Transverse colon (tissue), 4 donors: ENCODE measurements at regions not wholly inside any gene's neighbourhood (a gene's known extent, or its start where the extent isn't known, plus 50 kb on each side); places are given as distances from the start of the nearest gene placed in this dataset.

ENCODE experiments used
- DNase-seq: peaks from one replicate; pipeline ENCODE4 v3.0.0-alpha.2; 2019
- H3K27ac ChIP-seq, 4 donors: fragments of 200-600 bp; sonication (generic); 2 replicates each; pipeline ENCODE4 v1.5.1; 2016 to 2018; ENCODE audit warnings: inconsistent platforms in 4 of 4
- H3K27me3 ChIP-seq: fragments of 200-600 bp; sonication (generic); 2 replicates; pipeline ENCODE4 v1.5.1; 2017; ENCODE audit warnings: inconsistent platforms
- H3K36me3 ChIP-seq, 4 donors: fragments of 200-600 bp; sonication (generic); 2 replicates each; pipeline ENCODE4 v1.5.1; 2017 to 2019; ENCODE audit warnings: inconsistent platforms in 4 of 4
- H3K4me1 ChIP-seq, 4 donors: fragments of 200-600 bp; sonication (generic); 2 replicates each; pipeline ENCODE4 v1.5.1; 2017 to 2020; ENCODE audit warnings: inconsistent platforms in 4 of 4
- H3K4me3 ChIP-seq, 4 donors: fragments of 200-600 bp; sonication (generic); 1 replicate in 1 of 4; 2 replicates in 3 of 4; pipeline versions ENCODE4 v1.5.1 to v1.6.1; 2017 to 2019; ENCODE audit warnings: inconsistent platforms in 4 of 4
- H3K9me3 ChIP-seq, 2 donors: fragments of 200-600 bp; sonication (generic); 2 replicates each; pipeline ENCODE4 v1.5.1; 2017 to 2019; ENCODE audit warnings: inconsistent platforms in 2 of 2
- CTCF ChIP-seq, 5 experiments: fragments of 200-600 bp in 3 of 5; fragments of 450-650 bp in 2 of 5; sonication (generic) in 3 of 5; IDR thresholded peaks; 1 replicate in 2 of 5; 2 replicates in 3 of 5; pipeline ENCODE4 v1.5.1; 2016 to 2017; ENCODE audit warnings: antibody characterized with exemption in 5 of 5, inconsistent platforms in 3 of 5, mild to moderate bottlenecking in 2 of 5, moderate library complexity in 1 of 5
- EP300 ChIP-seq: sonication (generic); formaldehyde crosslinking; IDR thresholded peaks from one replicate; pipeline ENCODE4 v1.6.1; 2017; ENCODE audit warnings: antibody characterized with exemption, low read depth
- POLR2A ChIP-seq: fragments of 450-650 bp; IDR thresholded peaks from one replicate; pipeline ENCODE4 v1.6.1; 2016; ENCODE audit warnings: antibody characterized with exemption, mild to moderate bottlenecking, moderate library complexity
- POLR2AphosphoS5 ChIP-seq, 3 donors: sonication (generic); formaldehyde crosslinking; IDR thresholded peaks; one replicate each; pipeline ENCODE4 v1.6.1; 2016; ENCODE audit warnings: antibody characterized with exemption in 3 of 3
- WGBS, 2 donors: methylation state at CpG; one replicate each; pipeline ENCODE4 v1.1.5; 2018; ENCODE audit warnings: low coverage in 1 of 2; 5-methylcytosine and 5-hydroxymethylcytosine counted together
- in situ Hi-C, 4 donors: fragments of 200-750 bp; cut with MboI; loops; one replicate each; pipeline versions ENCODE4 v1.15.0 to v1.15.1; 2017; ENCODE audit warnings: low sequenced_read_pairs in 3 of 4, low pct_ligation_motif_present in 1 of 4, low pct_unique_long_range_greater_than_20kb in 1 of 4
- intact Hi-C: fragments of 100-400 bp; cut with DNase I; formaldehyde crosslinking; loops from one replicate; pipeline ENCODE4 v1.15.1; 2023; ENCODE audit warnings: low total_unique reads

- TF ChIP-seq CTCF (IDR thresholded peaks at IDR 0.05) = no peak
- no peak for TF ChIP-seq POLR2A
- TF ChIP-seq EP300 = no peak
- no peak for TF ChIP-seq POLR2AphosphoS5 (IDR thresholded peaks at IDR 0.05)
- WGBS, 2 donors = 67% methylated on average over 1 of the region's 1 CpG
- Histone ChIP-seq H3K27ac (no peak overlapping the region), H3K4me3 (no peak overlapping the region), H3K4me1 (no peaks in the 10 kb centered on the region), H3K36me3 (no peaks in the 10 kb centered on the region), H3K9me3 (no peaks in the 10 kb centered on the region), H3K27me3 (no peaks in the 10 kb centered on the region)
- in situ Hi-C loops (loop anchor here in 1 of 4 donors (25.0 kb wide), 1 partner anchor 566 kb away; no protein-coding TSS in a partner anchor), intact Hi-C loops (no loop called here)
- no peak for DNase-seq
These were observed 454.9 kb upstream of the JAG1 start for GRCh38 chr20:11128721-11129120.

- H3K4me3 ChIP-seq = no peak overlapping the region
- WGBS, 2 donors = 93 to 100% methylated on average over 1 of the region's 1 CpG
- no peak overlapping the region for H3K27ac ChIP-seq
- no peaks in the 10 kb centered on the region for H3K4me1 ChIP-seq
- no peaks in the 10 kb centered on the region for H3K9me3 ChIP-seq
- intact Hi-C loops (no loop called here), in situ Hi-C loops (loop anchor here in 1 of 4 donors (25.0 kb wide), 1 partner anchor 568 kb away; no protein-coding TSS in a partner anchor)
- H3K27me3 ChIP-seq = no peaks in the 10 kb centered on the region
- TF ChIP-seq POLR2AphosphoS5 (IDR thresholded peaks at IDR 0.05) = no peak
- TF ChIP-seq EP300 = no peak
- no peak for TF ChIP-seq CTCF (IDR thresholded peaks at IDR 0.05)
- TF ChIP-seq POLR2A = no peak
- H3K36me3 ChIP-seq = no peaks in the 10 kb centered on the region
- DNase-seq = no peak
These were observed 456.9 kb upstream of the JAG1 start for GRCh38 chr20:11130554-11131166.

DNA sequence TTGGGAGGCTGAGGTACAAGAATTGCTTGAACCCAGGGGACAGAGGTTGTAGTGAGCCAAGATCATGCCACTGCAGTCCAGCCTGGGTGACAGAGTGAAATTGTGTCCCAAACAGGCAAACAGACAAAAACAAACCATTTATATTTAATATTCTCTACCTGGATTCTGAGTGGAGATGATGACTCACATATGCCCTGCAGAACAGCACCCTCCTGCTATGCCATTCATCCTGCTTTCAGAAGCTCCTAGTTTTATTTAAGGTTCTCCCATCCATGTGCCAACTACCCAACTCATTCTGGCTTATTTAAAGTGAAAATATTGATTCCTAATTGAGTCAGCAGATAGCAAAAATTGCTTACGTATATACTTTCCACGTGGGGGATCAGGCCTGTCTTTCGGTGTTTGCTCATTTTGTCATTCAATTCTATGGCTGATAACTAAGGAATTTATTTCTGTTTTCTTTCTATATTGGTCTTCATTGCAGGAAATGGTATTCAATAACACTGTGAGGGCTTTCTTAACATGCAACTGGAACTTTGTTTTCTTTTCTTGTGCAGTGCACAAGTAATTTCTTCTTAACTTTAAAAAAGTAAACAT lies 459.1 kb upstream of the JAG1 start:
- Histone ChIP-seq H3K27me3 (no peaks in the 10 kb centered on the region), H3K27ac (no peak overlapping the region), H3K4me3 (no peak overlapping the region), H3K4me1 (no peaks in the 10 kb centered on the region), H3K9me3 (no peaks in the 10 kb centered on the region), H3K36me3 (no peaks in the 10 kb centered on the region)
- in situ Hi-C loops (loop anchor here in 1 of 4 donors (25.0 kb wide), 1 partner anchor 571 kb away; no protein-coding TSS in a partner anchor), intact Hi-C loops (no loop called here)
- TF ChIP-seq EP300 (no peak), CTCF (IDR thresholded peaks at IDR 0.05) (no peak), POLR2A (no peak), POLR2AphosphoS5 (IDR thresholded peaks at IDR 0.05) (no peak)
- WGBS, 2 donors = 66 to 75% methylated on average over 3 of the region's 3 CpGs
- DNase-seq = no peak

DNA sequence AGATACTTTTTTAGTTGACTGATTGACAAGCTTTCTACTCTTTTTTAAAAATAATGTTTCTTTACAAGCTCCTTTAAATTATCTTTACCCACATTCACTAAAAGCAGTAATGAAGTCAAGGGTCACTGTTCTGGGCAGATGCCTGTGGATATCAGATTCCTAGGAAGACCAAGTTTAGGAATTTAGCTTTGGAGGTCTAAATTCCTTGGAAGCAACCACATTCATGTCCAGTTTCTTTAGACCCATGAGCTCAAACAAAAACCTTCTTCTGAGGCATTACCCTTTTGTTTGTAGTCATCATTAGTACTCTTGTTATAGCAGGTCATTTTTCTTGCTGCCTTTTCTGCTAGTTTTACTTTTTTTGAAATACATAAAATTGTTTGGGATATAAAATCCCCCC lies 462.9 kb upstream of the JAG1 start:
- Histone ChIP-seq H3K27ac (no peak overlapping the region), H3K4me1 (no peaks in the 10 kb centered on the region), H3K27me3 (no peaks in the 10 kb centered on the region), H3K4me3 (no peak overlapping the region), H3K9me3 (no peaks in the 10 kb centered on the region), H3K36me3 (no peaks in the 10 kb centered on the region)
- TF ChIP-seq CTCF (IDR thresholded peaks at IDR 0.05) (no peak), POLR2A (no peak), EP300 (no peak), POLR2AphosphoS5 (IDR thresholded peaks at IDR 0.05) (no peak)
- in situ Hi-C loops = loop anchor here in 1 of 4 donors (25.0 kb wide), 1 partner anchor 574 kb away; no protein-coding TSS in a partner anchor
- intact Hi-C loops = no loop called here
- no peak for DNase-seq
